Stimulated activated CD4-positive, alpha-beta T cell treated with anti-CD3 and anti-CD28 coated beads, Interleukin-15, amount 100 ng/mL, for 48 hours (primary cell): ENCODE measurements at regions not wholly inside any gene's neighbourhood (a gene's known extent, or its start where the extent isn't known, plus 50 kb on each side); places are given as distances from the start of the nearest gene placed in this dataset.

Experiments used
- DNase-seq, 2 donors: peaks; one replicate each; pipeline ENCODE4 v3.0.0-alpha.2; 2020; ENCODE audit warnings: low read depth in 2 of 2

- DNase-seq = no peak
Observed at GRCh38 chr13:110773480-110773879, 60.0 kb downstream of the ING1 start.

DNA sequence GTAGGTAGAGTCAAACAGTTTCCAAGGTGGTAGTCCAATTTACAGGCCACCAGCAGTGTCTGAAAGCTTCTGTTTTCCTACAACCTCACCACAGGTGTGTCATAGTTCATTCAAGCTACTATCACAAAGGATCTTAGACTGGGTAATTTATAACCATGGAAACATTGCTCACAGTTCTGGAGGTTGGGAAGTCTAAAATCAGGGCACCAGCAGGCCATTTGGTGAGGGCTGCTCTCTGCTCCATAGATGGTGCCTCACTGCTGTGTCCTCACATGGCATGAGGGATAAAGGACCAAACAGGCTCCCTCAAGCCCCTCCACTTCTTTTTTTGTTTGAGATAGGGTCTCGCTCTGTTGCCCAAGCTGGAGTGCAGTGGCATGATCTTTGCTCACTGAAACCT, 60.6 kb downstream of the ING1 start:
- DNase-seq = no peak

GRCh38 chr13:110774490-110774889, 61.0 kb downstream of the ING1 start:
- DNase-seq = no peak

- DNase-seq = no peak
Observed at GRCh38 chr13:110775576-110775975, 62.1 kb downstream of the ING1 start.

- DNase-seq = no peak
Observed at GRCh38 chr13:110777251-110777820, 63.8 kb downstream of the ING1 start.

DNA sequence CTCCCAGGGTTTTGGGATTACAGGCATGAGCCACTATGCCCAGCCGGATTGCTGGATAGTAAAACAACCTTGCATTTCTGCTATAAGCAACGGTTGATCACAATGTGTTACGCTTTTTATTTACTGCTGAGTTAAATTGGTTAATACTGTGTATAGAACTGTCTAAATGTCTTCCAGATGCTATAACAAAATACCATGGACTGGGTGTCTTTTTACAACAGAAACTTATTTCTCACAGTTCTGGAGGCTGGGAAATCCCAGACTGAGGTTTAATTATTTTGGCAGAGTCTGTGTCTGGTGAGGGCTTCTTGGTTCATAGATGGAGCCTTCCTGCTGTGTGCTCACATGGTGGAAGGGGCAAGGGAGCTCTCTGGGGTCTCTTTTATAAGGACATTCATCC, 65.5 kb downstream of the ING1 start:
- DNase-seq = no peak

DNA sequence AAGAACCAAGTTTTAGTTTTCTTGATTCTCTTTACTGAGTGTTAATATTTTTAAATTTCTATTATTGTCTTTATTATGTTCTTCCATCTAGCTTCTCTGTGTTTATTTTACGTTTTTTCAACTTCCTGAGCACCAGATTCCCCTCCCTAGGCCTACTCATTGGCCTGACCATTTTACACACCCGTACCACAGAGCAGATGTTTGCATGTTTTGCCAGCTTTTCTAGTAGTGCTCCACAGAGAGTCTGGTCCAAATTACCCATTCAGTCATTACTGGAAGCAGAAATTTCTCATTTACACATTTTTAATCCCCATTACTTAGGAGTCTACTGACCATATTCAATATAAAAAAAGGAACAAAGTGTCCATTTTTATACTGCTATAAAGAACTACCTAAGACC, 66.9 kb downstream of the ING1 start:
- DNase-seq = no peak

GRCh38 chr13:110782185-110782584, 68.7 kb downstream of the ING1 start:
- DNase-seq = no peak

DNA sequence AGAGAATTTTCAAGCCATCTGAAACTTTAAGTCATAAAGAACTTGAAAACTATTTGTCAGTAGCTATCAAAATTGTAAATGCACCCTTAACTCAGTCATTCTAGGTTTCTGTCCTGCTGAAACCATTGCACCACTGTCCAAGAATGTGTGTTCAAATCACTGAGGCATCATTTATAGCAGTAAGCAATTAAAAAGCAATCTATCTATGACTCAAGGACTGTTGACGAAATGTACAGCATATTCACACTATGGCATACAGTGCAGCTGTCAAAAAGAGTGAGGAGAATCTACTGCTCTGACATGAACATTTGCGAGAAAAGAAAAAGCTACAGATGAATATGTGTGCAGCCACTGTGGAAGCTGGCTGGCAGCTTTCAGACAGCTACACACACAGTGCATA, 71.2 kb downstream of the ING1 start:
- DNase-seq = no peak

DNA sequence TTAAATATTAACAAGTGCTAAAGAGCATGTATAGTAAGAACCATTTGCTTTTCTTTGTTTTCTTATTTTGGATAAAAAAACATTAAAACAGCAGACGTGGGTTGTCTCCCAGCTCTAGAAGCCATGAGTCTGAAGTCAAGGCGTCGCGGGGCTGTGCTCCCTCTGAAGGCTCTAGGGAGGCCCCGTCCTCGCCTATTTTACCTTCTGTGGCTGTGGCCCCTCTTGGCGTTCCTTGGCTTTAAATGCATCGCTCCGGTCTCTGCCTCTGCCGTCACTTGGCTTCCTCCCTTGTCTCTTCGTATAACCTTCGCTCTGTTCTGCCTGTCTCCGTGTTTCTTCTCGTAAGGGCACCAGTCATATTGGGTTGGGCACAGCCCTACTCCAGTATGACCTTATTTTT, 75.3 kb downstream of the ING1 start:
- no peak for DNase-seq

DNA sequence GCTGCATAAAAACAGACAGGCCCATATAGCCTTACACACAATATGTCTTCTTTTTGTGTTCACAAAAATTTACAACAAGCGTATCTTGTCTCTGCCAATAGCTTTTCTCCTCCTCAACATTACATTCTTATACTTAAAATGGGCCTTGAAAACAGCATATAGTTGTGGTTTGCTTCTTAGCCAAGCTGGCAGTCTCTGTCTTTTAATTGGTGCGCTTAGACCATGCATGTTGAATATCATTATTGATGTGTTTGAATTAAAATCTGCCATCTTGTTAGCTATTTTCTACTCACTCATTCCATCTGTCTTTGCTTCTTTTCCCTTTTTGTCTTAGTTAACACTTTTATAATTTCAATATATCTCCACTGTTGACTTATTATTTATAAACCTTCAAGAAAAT, 76.4 kb downstream of the ING1 start:
- DNase-seq = no peak

DNA sequence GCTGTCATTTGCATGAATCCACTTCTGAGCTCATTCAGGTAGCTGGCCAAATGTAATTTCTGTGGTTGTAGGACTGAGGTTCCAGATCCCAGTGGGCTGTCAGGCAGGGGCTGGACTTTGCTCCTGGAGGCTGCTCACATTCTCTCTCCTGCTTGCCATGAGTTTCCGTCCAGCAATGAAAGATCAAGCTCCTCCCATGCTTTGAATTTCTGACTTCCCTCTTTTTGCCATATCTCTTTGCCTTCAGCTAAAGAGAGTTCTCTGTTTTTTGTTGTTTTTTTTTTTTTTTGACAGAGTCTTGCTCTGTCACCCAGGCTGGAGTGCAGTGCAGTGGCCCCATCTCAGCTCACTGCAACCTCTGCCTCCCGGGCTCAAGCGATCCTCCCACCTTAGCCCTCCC, 76.9 kb downstream of the ING1 start:
- DNase-seq = no peak

DNA sequence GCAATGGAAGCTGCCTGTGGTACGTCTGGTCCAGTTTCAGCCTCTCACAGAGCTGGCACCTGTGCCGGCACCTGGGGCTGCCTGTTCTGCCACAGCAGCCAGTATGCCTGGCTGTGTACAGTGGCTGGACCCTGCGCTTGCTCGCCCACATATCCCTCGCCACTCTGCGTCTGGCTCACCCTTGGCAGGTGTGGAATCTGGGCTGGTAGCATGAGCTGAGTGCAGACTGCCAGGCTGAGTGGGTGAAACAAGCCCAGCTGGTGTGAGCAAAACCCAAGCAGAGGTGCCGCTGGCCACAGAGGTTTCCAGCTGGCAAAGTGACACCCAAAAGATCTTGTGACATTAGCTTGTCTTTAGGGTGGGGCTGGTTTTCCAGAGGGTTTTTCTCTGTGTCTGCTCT, 80.7 kb downstream of the ING1 start:
- no peak for DNase-seq

DNA sequence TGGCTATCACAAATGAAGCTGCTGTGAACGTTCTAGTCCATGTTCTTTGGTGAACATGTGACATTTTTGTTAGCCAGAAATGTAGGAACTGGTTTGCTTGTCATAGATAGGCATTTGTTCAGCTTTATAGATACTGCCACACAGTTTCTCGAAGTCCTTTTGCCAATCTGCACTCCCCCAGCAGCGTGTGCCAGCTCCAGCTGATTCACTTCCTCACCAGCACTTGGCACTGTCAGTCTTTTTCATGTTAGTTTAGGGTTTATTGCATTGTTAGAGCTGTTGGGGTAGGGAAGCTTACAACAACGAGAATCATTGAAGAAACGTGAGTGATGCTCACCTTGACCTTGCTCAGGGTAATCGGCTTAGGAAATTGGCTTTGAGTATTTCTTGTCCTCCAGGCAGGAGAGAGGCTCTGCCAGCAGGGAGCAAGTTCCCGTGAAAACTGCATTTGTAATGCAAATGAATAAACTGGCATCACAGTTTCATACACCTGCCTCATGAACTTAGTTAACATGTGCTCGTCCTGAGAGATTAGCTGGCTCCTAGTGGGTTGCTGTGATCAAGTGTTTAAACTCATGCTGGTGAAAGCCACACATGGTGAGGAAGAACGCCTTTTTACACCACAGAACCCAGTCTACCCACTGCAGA, 83.9 kb downstream of the ING1 start:
- DNase-seq = no peak

- no peak for DNase-seq
Observed at GRCh38 chr13:110798081-110798994, 84.8 kb downstream of the ING1 start.

- no peak for DNase-seq
Observed at GRCh38 chr13:110799246-110800236, 86.0 kb downstream of the ING1 start.

- no peak for DNase-seq
Observed at GRCh38 chr13:110801044-110801443, 87.5 kb downstream of the ING1 start.

DNA sequence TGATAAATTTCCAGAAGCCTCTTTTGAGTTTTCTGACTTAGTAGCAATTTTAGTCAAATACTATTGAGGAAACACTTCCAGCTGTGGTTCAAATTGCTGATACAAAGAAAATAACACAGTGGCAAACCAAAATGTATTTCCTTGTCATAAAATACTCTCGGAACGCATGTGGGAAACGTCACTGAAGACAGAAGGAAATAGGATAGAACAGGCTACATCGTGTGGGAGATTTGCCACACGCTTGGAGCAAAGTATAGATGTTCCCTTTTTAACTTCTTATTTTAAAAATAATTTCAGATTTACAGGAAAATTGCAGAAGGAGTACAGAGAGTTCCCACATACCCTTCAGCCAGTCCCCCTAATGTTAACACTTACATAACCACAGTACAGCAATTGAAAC, 88.8 kb downstream of the ING1 start:
- DNase-seq = no peak

- no peak for DNase-seq
Observed at GRCh38 chr13:110806636-110807035, 93.1 kb downstream of the ING1 start.

DNA sequence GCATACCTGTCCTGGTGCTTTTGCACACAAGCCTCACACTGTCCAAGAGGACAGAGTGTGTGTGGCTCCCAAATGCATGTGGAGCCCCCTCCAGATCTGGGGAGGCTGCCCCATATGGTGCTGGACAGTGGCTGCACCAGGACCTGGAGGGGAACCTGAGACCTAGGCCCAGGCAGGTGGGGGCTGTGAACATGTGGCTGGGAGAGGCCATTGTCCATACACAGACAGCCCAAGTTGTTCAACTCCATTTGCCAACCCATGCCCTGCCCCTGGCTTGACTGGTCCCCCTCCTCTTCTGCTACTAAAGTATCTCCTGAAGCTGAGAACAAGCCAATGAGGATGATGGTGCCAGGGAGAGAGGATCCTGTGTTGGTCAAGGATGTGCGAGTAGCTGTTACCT, 94.0 kb downstream of the ING1 start:
- no peak for DNase-seq

DNA sequence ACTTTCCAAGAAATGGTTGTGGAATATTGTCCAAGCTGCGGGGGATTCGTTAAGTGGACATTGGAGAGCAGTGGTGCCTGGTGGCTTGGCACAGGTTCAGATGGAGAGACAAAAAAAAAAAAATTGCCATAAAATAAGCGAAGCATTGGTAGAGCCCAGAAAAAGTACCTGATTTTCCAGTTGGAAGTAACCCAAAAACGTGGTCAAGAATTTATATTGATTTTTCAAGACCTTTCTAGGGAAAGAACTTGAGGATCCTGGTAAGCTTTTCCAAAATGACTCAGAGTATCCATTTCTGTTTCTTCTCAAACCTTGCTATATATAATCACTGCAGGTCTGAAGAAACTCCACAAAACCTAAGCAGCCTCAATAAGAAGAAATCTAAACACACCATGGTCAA, 94.6 kb downstream of the ING1 start:
- no peak for DNase-seq
